SK-N-MC (cell line): ENCODE measurements at regions not wholly inside any gene's neighbourhood (a gene's known extent, or its start where the extent isn't known, plus 50 kb on each side); places are given as distances from the start of the nearest gene placed in this dataset.
"Not testable (repeated sequence)": the region's sequence is repeated elsewhere in the genome, so short reads cannot be mapped to it uniquely, and the experiment has no call there.

ENCODE experiments used
- EZH2 ChIP-seq: fragments of 200-600 bp; sonication (generic); IDR thresholded peaks from one replicate; pipeline ENCODE4 v1.6.1; 2017; ENCODE audit warnings: antibody characterized with exemption
- FOXP2 ChIP-seq: optimal IDR thresholded peaks from 2 replicates; pipeline ENCODE3; 2011; ENCODE audit warnings: mild to moderate bottlenecking, moderate library complexity; ENCODE audit not compliant: insufficient read depth; ENCODE audit errors: extremely low read length, control extremely low read depth
- POLR2AphosphoS5 ChIP-seq: IDR thresholded peaks from 2 replicates; pipeline ENCODE4 v1.6.1; 2012; ENCODE audit warnings: mild to moderate bottlenecking, low read depth, low read length, borderline replicate concordance

DNA sequence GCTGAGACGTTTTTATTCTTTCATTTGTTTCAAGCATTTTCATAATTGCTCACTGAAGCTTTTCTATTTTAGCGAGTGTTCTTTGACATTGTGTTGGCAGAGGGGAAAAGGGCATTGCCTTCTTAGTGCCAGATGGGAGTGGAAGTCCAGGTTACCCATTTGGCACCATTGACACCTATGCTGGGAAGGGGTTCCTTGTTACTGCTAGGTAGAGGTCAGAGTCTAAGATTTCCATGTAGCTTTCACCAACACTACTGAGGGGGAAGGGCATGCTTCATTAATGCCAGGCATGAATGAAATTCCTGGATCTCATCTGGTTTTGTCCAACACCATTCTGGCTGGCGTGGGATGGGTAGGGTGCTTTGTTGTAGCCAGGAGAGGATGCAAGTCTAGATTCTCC, 191.3 kb upstream of the PLGLB1 start:
- not testable (repeated sequence) for TF ChIP-seq EZH2, POLR2AphosphoS5, FOXP2
